Large intestine (tissue), 3 donors: ENCODE measurements at regions not wholly inside any gene's neighbourhood (a gene's known extent, or its start where the extent isn't known, plus 50 kb on each side); places are given as distances from the start of the nearest gene placed in this dataset.

ENCODE experiments used
- DNase-seq, 2 donors: peaks; one replicate each; pipeline versions ENCODE4 v3.0.0 to v3.0.0-alpha.2; 2013
- H3K27ac ChIP-seq: one replicate; pipeline ENCODE4 v1.5.1; 2013; ENCODE audit warnings: low read length
- H3K27me3 ChIP-seq: 2 replicates; pipeline ENCODE4 v1.6.1; 2013; ENCODE audit warnings: low read length; ENCODE audit not compliant: control insufficient read depth, insufficient read depth
- H3K36me3 ChIP-seq: 2 replicates; pipeline ENCODE4 v1.6.1; 2013; ENCODE audit warnings: low read length; ENCODE audit not compliant: control insufficient read depth, insufficient read depth
- H3K4me1 ChIP-seq: one replicate; pipeline ENCODE4 v1.6.1; 2013; ENCODE audit warnings: low read length; ENCODE audit not compliant: control insufficient read depth, insufficient read depth
- H3K4me3 ChIP-seq: one replicate; pipeline ENCODE4 v1.5.1; 2013; ENCODE audit warnings: low read length
- H3K9me3 ChIP-seq: one replicate; pipeline ENCODE4 v1.6.1; 2013; ENCODE audit warnings: mild to moderate bottlenecking, low read depth, low read length, moderate library complexity; ENCODE audit not compliant: control insufficient read depth
- WGBS: methylation state at CpG from one replicate; pipeline ENCODE4 v1.1.5; 2013; ENCODE audit warnings: low lambda C conversion rate; ENCODE audit not compliant: insufficient coverage; 5-methylcytosine and 5-hydroxymethylcytosine counted together

DNA sequence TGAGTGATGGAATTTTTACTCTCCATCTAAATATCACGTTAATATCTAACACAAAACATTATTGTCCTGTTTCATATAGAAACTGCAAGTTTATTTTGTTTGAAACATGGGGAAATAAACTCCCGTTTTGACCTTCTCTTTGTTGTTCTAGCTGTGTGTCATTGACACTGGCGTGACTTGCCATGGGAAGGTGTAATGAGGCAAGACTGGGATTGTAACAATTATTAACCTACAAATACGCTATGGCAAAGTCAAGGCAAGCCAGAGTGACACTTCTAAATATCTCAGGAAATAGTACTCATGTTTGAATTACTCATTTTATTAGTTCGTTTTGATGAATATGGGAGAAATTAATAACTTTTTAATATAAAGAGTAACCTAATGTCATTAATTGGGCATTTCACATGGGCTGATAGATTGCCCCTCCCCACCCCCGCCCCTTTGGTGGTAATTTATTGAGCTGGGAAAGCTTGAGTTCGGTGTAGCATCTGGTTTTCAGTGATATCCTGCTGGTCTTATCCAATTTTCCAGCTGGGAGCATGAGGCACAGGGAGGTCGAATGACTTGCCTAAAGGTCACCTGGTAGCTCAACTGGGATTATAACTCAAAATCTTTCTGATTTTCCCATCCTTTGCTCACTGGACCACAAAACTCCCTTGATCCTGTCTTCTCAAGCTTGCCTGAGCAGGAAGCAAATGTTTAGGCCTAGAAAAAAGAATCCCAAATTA lies 380.6 kb upstream of the JAG1 start:
- H3K4me3 ChIP-seq, result no peak overlapping the region
- H3K27ac ChIP-seq, result no peak overlapping the region
- H3K9me3 ChIP-seq, result no peaks in the 10 kb centered on the region
- DNase-seq, result no peak
- no peaks in the 10 kb centered on the region for H3K36me3 ChIP-seq
- 84% methylated on average over 5 of the region's 8 CpGs for WGBS
- H3K4me1 ChIP-seq, result no peaks in the 10 kb centered on the region
- H3K27me3 ChIP-seq, result no peaks in the 10 kb centered on the region

DNA sequence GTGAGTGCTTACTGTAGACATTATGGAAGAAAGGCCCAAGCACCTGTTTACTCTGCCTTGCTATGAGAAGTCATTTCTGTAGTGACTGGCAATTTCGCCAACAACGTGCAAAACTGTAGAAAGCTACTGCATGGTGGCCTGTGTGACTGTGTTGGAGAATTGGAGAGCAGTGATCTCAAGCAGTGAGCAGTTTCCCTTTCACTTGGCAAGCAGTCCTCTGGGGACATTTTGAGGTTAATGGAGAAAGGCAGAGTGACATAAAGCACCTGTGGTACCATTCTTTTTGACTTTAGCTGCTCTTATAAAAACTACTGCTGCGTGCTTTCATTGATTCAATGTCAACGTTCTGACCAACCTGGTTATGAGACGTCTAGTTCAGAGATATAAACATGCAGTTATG lies 382.6 kb upstream of the JAG1 start:
- H3K27ac ChIP-seq, result no peak overlapping the region
- WGBS, result 92% methylated on average over 2 of the region's 5 CpGs

DNA sequence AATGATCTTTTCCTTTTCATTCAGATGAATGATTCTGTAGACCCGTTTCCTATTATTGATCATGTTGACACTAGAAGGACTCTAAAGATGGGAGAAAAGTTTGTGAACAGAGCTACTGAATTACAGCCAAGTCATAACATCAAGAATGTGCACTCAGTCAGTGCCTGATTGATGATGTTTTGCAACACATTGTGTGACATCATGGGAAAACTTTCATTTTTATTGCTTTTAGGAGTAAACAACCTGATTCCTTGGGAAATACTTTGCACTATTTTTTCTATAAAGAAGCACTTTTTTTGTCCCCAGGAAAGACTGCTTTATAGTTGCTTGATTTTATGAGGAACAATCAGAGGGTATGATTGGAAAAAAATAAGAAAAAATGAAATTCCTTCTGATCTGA lies 383.8 kb upstream of the JAG1 start:
- Histone ChIP-seq H3K4me1 (no peaks in the 10 kb centered on the region), H3K27ac (no peak overlapping the region), H3K9me3 (no peaks in the 10 kb centered on the region), H3K27me3 (no peaks in the 10 kb centered on the region), H3K4me3 (no peak overlapping the region), H3K36me3 (no peaks in the 10 kb centered on the region)
- WGBS, result 83% methylated on average over 1 of the region's 1 CpG
- peak; percentile 9 to 15 for DNase-seq

More for the DNA sequence above, 382.6 kb upstream of the JAG1 start:
- Histone ChIP-seq H3K4me1 (no peaks in the 10 kb centered on the region), H3K4me3 (no peak overlapping the region), H3K9me3 (no peaks in the 10 kb centered on the region), H3K36me3 (no peaks in the 10 kb centered on the region), H3K27me3 (no peaks in the 10 kb centered on the region)
- DNase-seq, result no peak

DNA sequence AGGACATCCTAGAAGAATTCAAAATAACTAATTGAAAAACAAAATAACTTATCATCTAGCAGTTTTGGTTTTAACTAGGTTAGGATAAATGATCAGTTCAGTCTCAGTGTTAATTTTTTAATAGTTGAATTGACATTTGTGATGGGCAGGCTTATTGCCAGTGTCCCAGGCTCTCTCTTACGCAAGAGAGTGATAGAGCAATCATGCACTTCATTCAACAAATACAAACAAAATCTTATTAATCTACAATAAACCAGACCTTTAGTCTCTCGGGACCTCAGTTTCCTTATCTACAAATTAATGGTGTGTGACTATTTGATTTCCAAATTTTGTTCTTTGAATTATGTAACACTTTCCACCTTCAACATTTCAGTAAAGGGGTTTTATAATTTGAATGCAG lies 385.9 kb upstream of the JAG1 start:
- no peak for DNase-seq
- H3K36me3 ChIP-seq, result no peaks in the 10 kb centered on the region
- no peaks in the 10 kb centered on the region for H3K4me1 ChIP-seq
- 50% methylated on average over 1 of the region's 2 CpGs for WGBS
- no peaks in the 10 kb centered on the region for H3K9me3 ChIP-seq
- H3K27ac ChIP-seq, result no peak overlapping the region
- no peak overlapping the region for H3K4me3 ChIP-seq
- no peaks in the 10 kb centered on the region for H3K27me3 ChIP-seq

DNA sequence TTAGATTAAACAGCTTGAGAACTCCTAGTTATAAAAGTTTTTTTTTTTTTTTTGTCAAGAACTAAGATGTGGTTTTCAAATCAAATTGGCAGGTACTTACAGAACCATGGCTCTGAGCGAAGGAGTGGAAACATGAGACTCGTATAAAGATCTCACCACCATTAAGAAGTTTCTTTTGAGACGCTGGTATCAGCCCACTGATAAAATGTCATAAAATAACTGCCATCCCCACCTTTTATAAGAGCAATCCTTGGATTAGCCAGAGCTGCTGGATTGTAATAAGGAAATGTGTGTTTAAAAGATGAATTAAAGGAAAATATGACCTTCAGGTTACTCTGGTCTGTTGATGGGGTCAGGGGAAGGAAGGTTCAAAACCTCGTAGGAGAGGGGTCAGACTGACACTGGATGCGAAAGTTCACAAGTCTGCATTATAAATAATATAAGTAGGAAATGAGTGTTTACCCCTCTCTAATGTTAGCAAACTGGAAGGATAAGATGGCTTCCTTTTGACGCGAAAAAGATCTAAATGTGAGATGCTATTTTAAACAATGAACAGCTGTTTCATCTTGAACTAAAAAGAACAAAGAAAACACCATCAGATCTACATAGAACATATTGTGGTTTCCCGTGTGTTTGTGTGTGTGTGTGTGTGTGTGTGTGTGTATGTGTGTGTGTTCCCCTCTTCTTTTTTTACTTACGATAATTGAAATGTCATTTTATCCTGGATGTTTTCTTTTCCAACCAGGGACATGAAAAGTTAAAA lies 386.8 kb upstream of the JAG1 start:
- Histone ChIP-seq H3K9me3 (no peaks in the 10 kb centered on the region), H3K27me3 (no peaks in the 10 kb centered on the region), H3K4me1 (no peaks in the 10 kb centered on the region), H3K36me3 (no peaks in the 10 kb centered on the region), H3K27ac (no peak overlapping the region), H3K4me3 (no peak overlapping the region)
- 0% methylated on average over 1 of the region's 9 CpGs for WGBS
- peak in 1 of 2 donors; percentile 31 for DNase-seq

DNA sequence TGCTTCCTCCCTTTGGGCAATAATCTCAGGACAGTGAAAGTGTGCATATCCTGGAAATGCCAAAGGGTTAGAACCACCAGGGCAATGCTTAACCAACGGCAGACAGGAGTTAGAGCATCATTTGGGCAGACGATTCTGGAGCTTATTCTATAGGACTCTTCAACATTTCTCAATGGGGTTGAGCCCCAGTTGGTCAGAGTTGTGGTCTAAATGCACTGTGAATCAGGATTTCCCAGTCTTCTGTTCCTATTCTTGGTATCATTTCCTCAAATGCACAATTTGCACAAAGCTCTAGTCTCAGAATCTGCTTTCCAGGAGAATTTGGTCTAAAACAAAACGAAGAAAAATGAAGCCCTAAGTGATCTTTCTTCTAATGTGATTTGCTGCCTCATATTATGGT lies 389.6 kb upstream of the JAG1 start:
- Histone ChIP-seq H3K4me3 (no peak overlapping the region), H3K27me3 (no peaks in the 10 kb centered on the region), H3K36me3 (no peaks in the 10 kb centered on the region), H3K4me1 (no peaks in the 10 kb centered on the region), H3K27ac (no peak overlapping the region), H3K9me3 (no peaks in the 10 kb centered on the region)
- no peak for DNase-seq
- 83% methylated on average over 1 of the region's 3 CpGs for WGBS

DNA sequence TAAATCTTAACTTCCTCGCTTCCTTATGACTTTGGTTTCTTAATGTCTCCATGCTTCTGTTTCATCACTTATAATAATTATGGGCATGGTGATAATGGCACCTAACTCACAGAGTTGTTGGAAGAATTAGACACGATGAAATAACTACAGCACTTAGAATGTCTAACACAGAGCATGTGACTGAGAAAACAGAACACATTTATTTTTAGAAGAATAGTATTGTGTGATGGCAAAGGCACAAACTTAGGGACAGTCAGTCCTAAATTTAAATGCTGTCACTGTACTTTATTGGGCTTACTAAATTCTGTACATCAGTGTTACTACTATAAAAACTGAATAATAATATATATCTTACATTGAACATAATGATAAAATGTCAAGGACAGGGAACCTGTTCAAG lies 391.1 kb upstream of the JAG1 start:
- Histone ChIP-seq H3K36me3 (no peaks in the 10 kb centered on the region), H3K9me3 (no peaks in the 10 kb centered on the region), H3K4me1 (no peaks in the 10 kb centered on the region), H3K27ac (no peak overlapping the region), H3K4me3 (no peak overlapping the region), H3K27me3 (no peaks in the 10 kb centered on the region)
- DNase-seq, result no peak
- 100% methylated on average over 1 of the region's 2 CpGs for WGBS

DNA sequence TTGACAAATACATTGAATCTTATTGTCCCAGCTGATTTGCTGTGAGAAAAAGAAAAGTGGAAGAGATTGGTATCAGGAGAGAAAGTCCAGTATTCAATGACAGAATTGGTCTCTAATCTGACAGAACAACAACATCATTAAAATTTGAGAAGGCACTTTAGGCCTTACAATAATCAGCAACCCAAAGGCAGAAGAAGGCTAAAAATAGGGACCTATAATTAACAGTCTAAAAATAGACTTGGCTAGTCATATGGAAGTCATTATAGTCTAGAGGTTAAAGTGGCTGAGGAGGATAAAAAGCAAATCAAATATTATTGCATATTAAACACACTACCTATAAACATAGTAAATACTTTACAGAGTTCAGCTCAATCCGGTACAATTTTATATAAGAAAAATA lies 393.6 kb upstream of the JAG1 start:
- WGBS, result no CpG with 5 or more reads among the region's 1 CpG
- H3K27ac ChIP-seq, result no peak overlapping the region

DNA sequence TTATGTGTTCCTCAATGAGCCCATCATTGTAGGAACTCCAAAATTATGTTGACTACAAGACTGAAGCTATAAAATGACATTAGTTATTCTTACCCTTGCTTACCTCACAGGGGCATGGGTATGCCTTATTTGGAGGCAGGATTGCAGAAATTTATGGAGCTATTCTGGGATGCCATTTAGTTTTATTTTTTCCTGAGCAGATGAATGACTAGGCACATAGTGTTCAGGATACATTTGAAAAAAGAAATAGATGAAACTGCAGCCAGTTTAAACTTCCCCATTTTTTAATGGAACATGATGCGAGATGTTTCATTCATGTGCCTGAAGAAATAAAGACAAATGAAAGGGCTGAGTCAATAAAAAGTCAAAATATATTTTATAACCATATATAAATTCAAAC lies 399.2 kb upstream of the JAG1 start:
- H3K36me3 ChIP-seq, result no peaks in the 10 kb centered on the region
- H3K27me3 ChIP-seq, result no peaks in the 10 kb centered on the region
- no peaks in the 10 kb centered on the region for H3K4me1 ChIP-seq
- H3K4me3 ChIP-seq, result no peak overlapping the region
- DNase-seq, result no peak
- H3K27ac ChIP-seq, result no peak overlapping the region
- 67% methylated on average over 1 of the region's 1 CpG for WGBS
- peaks cover 3% of the 10 kb centered on the region for H3K9me3 ChIP-seq

More for the DNA sequence above, 393.6 kb upstream of the JAG1 start:
- no peak for DNase-seq
- Histone ChIP-seq H3K9me3 (peaks cover 3% of the 10 kb centered on the region), H3K36me3 (no peaks in the 10 kb centered on the region), H3K4me1 (no peaks in the 10 kb centered on the region), H3K4me3 (no peak overlapping the region), H3K27me3 (no peaks in the 10 kb centered on the region)

DNA sequence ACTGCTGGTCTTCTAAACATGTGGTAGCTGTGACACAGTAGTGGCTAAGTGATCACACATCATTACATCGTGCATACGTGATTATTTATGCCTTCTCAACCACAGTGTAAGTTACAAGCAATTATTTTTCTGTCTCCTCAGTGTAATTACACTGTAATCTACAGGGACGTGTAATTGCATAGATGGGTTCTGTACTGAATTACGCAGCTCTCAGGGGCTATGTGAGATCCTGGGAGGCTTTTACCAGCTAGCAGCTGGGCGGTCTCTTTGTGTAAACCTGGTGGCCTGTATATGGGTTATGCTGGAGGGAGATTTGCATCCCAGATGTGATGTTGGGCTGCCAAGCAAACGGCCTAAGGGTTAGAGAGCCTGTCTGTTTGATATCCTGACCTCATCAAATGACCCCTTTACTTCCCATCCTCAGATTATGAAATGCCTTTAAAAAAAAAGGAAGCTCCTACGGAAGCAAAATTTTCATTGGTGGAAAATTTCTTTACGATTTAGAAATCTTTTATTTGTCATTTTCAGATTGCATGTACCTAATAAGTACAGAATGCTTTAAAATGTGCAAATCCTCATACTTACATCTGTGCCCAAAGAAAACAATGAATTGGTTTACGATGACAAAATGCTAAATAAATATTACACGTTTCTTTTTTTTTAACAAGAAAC lies 402.8 kb upstream of the JAG1 start:
- DNase-seq, result no peak
- Histone ChIP-seq H3K4me1 (no peaks in the 10 kb centered on the region), H3K4me3 (no peak overlapping the region), H3K36me3 (no peaks in the 10 kb centered on the region), H3K27ac (no peak overlapping the region), H3K9me3 (peaks cover 1% of the 10 kb centered on the region), H3K27me3 (no peaks in the 10 kb centered on the region)
- WGBS, result 73% methylated on average over 3 of the region's 10 CpGs
